HEK293 (cell line): ENCODE measurements at regions not wholly inside any gene's neighbourhood (a gene's known extent, or its start where the extent isn't known, plus 50 kb on each side); places are given as distances from the start of the nearest gene placed in this dataset.

ENCODE experiments used
- CTCF ChIA-PET: fragments of 350-600 bp; formaldehyde crosslinking; extraction: SDS; loops from one replicate; lab custom pipeline; 2021; ENCODE audit warnings: antibody characterized with exemption; lab: Yijun Ruan, JAX
- POLR2A ChIA-PET: fragments of 300-600 bp; formaldehyde crosslinking; extraction: SDS; loops from one replicate; lab custom pipeline; 2020; ENCODE audit warnings: antibody characterized with exemption, inconsistent platforms; lab: Yijun Ruan, JAX
- H3K27ac ChIP-seq: fragments of 200-500 bp; sonication (Bioruptor generic); 2 replicates; pipeline ENCODE4 v1.5.1; 2014; ENCODE audit warnings: low read depth, low read length, control low read depth, inconsistent platforms; ENCODE audit errors: extremely low read depth
- H3K36me3 ChIP-seq, 2 experiments: fragments of 200-500 bp in 1 of 2; sonication (Bioruptor generic) in 1 of 2; 1 replicate in 1 of 2; 2 replicates in 1 of 2; pipeline ENCODE4 v1.5.1; 2014 to 2017; ENCODE audit warnings: inconsistent platforms in 2 of 2, low read length in 2 of 2; ENCODE audit not compliant: control insufficient read depth in 2 of 2, insufficient read depth in 1 of 2
- H3K4me1 ChIP-seq: fragments of 200-500 bp; sonication (Bioruptor generic); 2 replicates; pipeline ENCODE4 v1.5.1; 2014; ENCODE audit warnings: mild to moderate bottlenecking, low read length, inconsistent platforms; ENCODE audit not compliant: control insufficient read depth, insufficient read depth
- H3K4me3 ChIP-seq: 2 replicates; pipeline ENCODE4 v1.5.1; 2011; ENCODE audit warnings: low read depth, mild to moderate bottlenecking, control low read depth, low read length, moderate library complexity
- H3K9me3 ChIP-seq: fragments of 200-500 bp; sonication (Bioruptor generic); 2 replicates; pipeline ENCODE4 v1.5.1; 2014; ENCODE audit warnings: low read depth, low read length, inconsistent platforms; ENCODE audit not compliant: control insufficient read depth, insufficient read depth
- GLI2 ChIP-seq: fragments of 450-650 bp; formaldehyde crosslinking; IDR thresholded peaks from 2 replicates; pipeline ENCODE4; 2017; ENCODE audit warnings: missing biosample characterization, missing genetic modification characterization, low read depth, borderline replicate concordance
- MYNN ChIP-seq: fragments of 450-650 bp; formaldehyde crosslinking; IDR thresholded peaks from 2 replicates; pipeline ENCODE4 v1.5.1; 2016; ENCODE audit warnings: missing biosample characterization, missing genetic modification characterization, borderline replicate concordance
- PRDM4 ChIP-seq: fragments of 450-650 bp; formaldehyde crosslinking; IDR thresholded peaks from 2 replicates; pipeline ENCODE4 v1.5.1; 2017; ENCODE audit warnings: missing biosample characterization, missing genetic modification characterization
- SETDB1 ChIP-seq: IDR thresholded peaks from one replicate; pipeline ENCODE4 v1.6.1; 2017; ENCODE audit warnings: mild to moderate bottlenecking, low read length, moderate library complexity, mixed read lengths; ENCODE audit not compliant: insufficient read length
- SP3 ChIP-seq: fragments of 450-650 bp; formaldehyde crosslinking; IDR thresholded peaks from 2 replicates; pipeline ENCODE4 v1.5.1; 2016; ENCODE audit warnings: missing biosample characterization, missing genetic modification characterization
- YY2 ChIP-seq: fragments of 450-650 bp; formaldehyde crosslinking; IDR thresholded peaks from 2 replicates; pipeline ENCODE4 v1.5.1; 2016; ENCODE audit warnings: missing biosample characterization, missing genetic modification characterization
- ZBTB8A ChIP-seq: fragments of 450-650 bp; formaldehyde crosslinking; IDR thresholded peaks from 2 replicates; pipeline ENCODE4 v1.5.1; 2016; ENCODE audit warnings: missing biosample characterization, missing genetic modification characterization
- ZNF121 ChIP-seq: fragments of 450-650 bp; formaldehyde crosslinking; IDR thresholded peaks from 2 replicates; pipeline ENCODE4 v1.5.1; 2016; ENCODE audit warnings: missing biosample characterization, missing genetic modification characterization
- ZNF155 ChIP-seq: fragments of 450-650 bp; formaldehyde crosslinking; IDR thresholded peaks from 2 replicates; pipeline ENCODE4 v1.5.1; 2016; ENCODE audit warnings: missing biosample characterization, missing genetic modification characterization
- ZNF174 ChIP-seq: fragments of 450-650 bp; formaldehyde crosslinking; IDR thresholded peaks from 2 replicates; pipeline ENCODE4 v1.5.0; 2017; ENCODE audit warnings: missing biosample characterization, mild to moderate bottlenecking, missing genetic modification characterization
- ZNF175 ChIP-seq: fragments of 450-650 bp; formaldehyde crosslinking; IDR thresholded peaks from 2 replicates; pipeline ENCODE4 v1.5.1; 2016; ENCODE audit warnings: missing biosample characterization, missing genetic modification characterization
- ZNF202 ChIP-seq: fragments of 450-650 bp; formaldehyde crosslinking; IDR thresholded peaks from 2 replicates; pipeline ENCODE4 v1.5.1; 2016; ENCODE audit warnings: missing biosample characterization, missing genetic modification characterization, borderline replicate concordance
- ZNF211 ChIP-seq: fragments of 450-650 bp; formaldehyde crosslinking; IDR thresholded peaks from 2 replicates; pipeline ENCODE4 v1.5.1; 2016; ENCODE audit warnings: low read depth, missing biosample characterization, missing genetic modification characterization
- ZNF23 ChIP-seq: fragments of 450-650 bp; formaldehyde crosslinking; IDR thresholded peaks from 2 replicates; pipeline ENCODE4 v1.5.1; 2016; ENCODE audit warnings: missing biosample characterization, missing genetic modification characterization, borderline replicate concordance
- ZNF274 ChIP-seq, 2 experiments: fragments of 200-500 bp in 1 of 2; fragments of 450-650 bp in 1 of 2; sonication (Bioruptor generic) in 1 of 2; formaldehyde crosslinking in 1 of 2; IDR thresholded peaks; 2 replicates each; pipeline versions ENCODE4 v1.5.1 to v1.6.1; 2014 to 2016; ENCODE audit warnings: borderline replicate concordance in 1 of 2, inconsistent platforms in 1 of 2, low read length in 1 of 2, missing biosample characterization in 1 of 2, missing genetic modification characterization in 1 of 2
- ZNF501 ChIP-seq: fragments of 450-650 bp; formaldehyde crosslinking; IDR thresholded peaks from 2 replicates; pipeline ENCODE4 v1.5.1; 2016; ENCODE audit warnings: missing biosample characterization, missing genetic modification characterization
- ZNF530 ChIP-seq: fragments of 450-650 bp; formaldehyde crosslinking; IDR thresholded peaks from 2 replicates; pipeline ENCODE4 v1.5.1; 2016; ENCODE audit warnings: low read depth, missing biosample characterization, missing genetic modification characterization
- ZNF549 ChIP-seq: fragments of 450-650 bp; IDR thresholded peaks from 2 replicates; pipeline ENCODE4 v1.5.1; 2018; ENCODE audit warnings: missing biosample characterization, missing genetic modification characterization, mild to moderate bottlenecking, inconsistent platforms, moderate library complexity
- ZNF560 ChIP-seq: fragments of 450-650 bp; formaldehyde crosslinking; IDR thresholded peaks from 2 replicates; pipeline ENCODE4 v1.5.1; 2017; ENCODE audit warnings: missing biosample characterization, missing genetic modification characterization, borderline replicate concordance
- ZNF600 ChIP-seq: fragments of 450-650 bp; formaldehyde crosslinking; IDR thresholded peaks from 2 replicates; pipeline ENCODE4 v1.5.1; 2016; ENCODE audit warnings: missing biosample characterization, missing genetic modification characterization
- ZNF626 ChIP-seq: fragments of 450-650 bp; sonication (Bioruptor Pico); formaldehyde crosslinking; IDR thresholded peaks from 2 replicates; pipeline ENCODE4 v1.5.1; 2018; ENCODE audit warnings: missing biosample characterization, missing genetic modification characterization, inconsistent platforms
- ZNF645 ChIP-seq: fragments of 450-650 bp; formaldehyde crosslinking; IDR thresholded peaks from 2 replicates; pipeline ENCODE4; 2016; ENCODE audit warnings: missing biosample characterization, missing genetic modification characterization
- ZNF664 ChIP-seq: fragments of 450-650 bp; formaldehyde crosslinking; IDR thresholded peaks from 2 replicates; pipeline ENCODE4 v1.5.1; 2016; ENCODE audit warnings: missing biosample characterization, missing genetic modification characterization
- ZNF670 ChIP-seq: fragments of 450-650 bp; formaldehyde crosslinking; IDR thresholded peaks from 2 replicates; pipeline ENCODE4 v1.5.1; 2016; ENCODE audit warnings: missing biosample characterization, missing genetic modification characterization, low read depth
- ZNF76 ChIP-seq: fragments of 450-650 bp; formaldehyde crosslinking; IDR thresholded peaks from 2 replicates; pipeline ENCODE4; 2016; ENCODE audit warnings: low read depth, missing biosample characterization, missing genetic modification characterization, borderline replicate concordance
- ZNF785 ChIP-seq: fragments of 450-650 bp; formaldehyde crosslinking; IDR thresholded peaks from 2 replicates; pipeline ENCODE4 v1.5.1; 2016; ENCODE audit warnings: missing biosample characterization, missing genetic modification characterization

- Histone ChIP-seq H3K9me3 (no peaks in the 10 kb centered on the region), H3K4me1 (no peaks in the 10 kb centered on the region), H3K27ac (no peak overlapping the region), H3K4me3 (no peak overlapping the region), H3K36me3 (no peaks in the 10 kb centered on the region)
- TF ChIP-seq ZNF645 (tag by site-specific recombination) (no peak), ZNF785 (tag by site-specific recombination) (no peak), ZNF664 (tag by site-specific recombination) (no peak), ZNF121 (no peak), SP3 (no peak), SETDB1 (no peak), MYNN (tag by site-specific recombination) (no peak), ZNF155 (tag by site-specific recombination) (no peak), ZNF174 (tag by site-specific recombination) (no peak)
- CTCF ChIA-PET = no interaction called here
- POLR2A ChIA-PET = no interaction called here
Measured at GRCh38 chr3:3907023-3907422, 107.8 kb downstream of the LRRN1 start.

- Histone ChIP-seq H3K4me1 (no peaks in the 10 kb centered on the region), H3K9me3 (no peaks in the 10 kb centered on the region), H3K36me3 (no peaks in the 10 kb centered on the region), H3K27ac (no peak overlapping the region), H3K4me3 (no peak overlapping the region)
- POLR2A ChIA-PET = no interaction called here
- TF ChIP-seq ZNF560 (tag by site-specific recombination) (no peak), ZNF626 (tag by site-specific recombination) (no peak), ZNF202 (tag by site-specific recombination) (no peak), YY2 (tag by site-specific recombination) (no peak), ZNF23 (tag by site-specific recombination) (no peak), PRDM4 (tag by site-specific recombination) (no peak), ZNF530 (tag by site-specific recombination) (no peak)
- CTCF ChIA-PET = no interaction called here
Measured at GRCh38 chr3:3918763-3919162, 119.5 kb downstream of the LRRN1 start.

- H3K27ac ChIP-seq = no peak overlapping the region
Measured at GRCh38 chr3:3919316-3919715, 120.1 kb downstream of the LRRN1 start.

More at GRCh38 chr3:3919316-3919715, 120.1 kb downstream of the LRRN1 start:
- CTCF ChIA-PET = no interaction called here
- H3K36me3 ChIP-seq = no peaks in the 10 kb centered on the region
- no peak overlapping the region for H3K4me3 ChIP-seq
- H3K4me1 ChIP-seq = no peaks in the 10 kb centered on the region
- H3K9me3 ChIP-seq = no peaks in the 10 kb centered on the region
- TF ChIP-seq ZNF670 (tag by site-specific recombination) (no peak), ZNF211 (tag by site-specific recombination) (no peak), PRDM4 (tag by site-specific recombination) (no peak), ZNF549 (tag by site-specific recombination) (no peak), ZNF274 (IDR thresholded peaks at IDR 0.05; ENCODE audit: low read length) (no peak), ZNF274 (tag by site-specific recombination; IDR thresholded peaks at IDR 0.05; ENCODE audit: borderline replicate concordance) (no peak), ZNF501 (no peak), ZNF175 (tag by site-specific recombination) (no peak), GLI2 (no peak), ZNF600 (no peak), ZBTB8A (tag by site-specific recombination) (no peak), ZNF76 (tag by site-specific recombination) (no peak), ZNF560 (tag by site-specific recombination) (no peak)
- TF ChIP-seq, all 188 proteins: peak for 0
- POLR2A ChIA-PET = no interaction called here
